GM18907 (cell line): ENCODE measurements at regions not wholly inside any gene's neighbourhood (a gene's known extent, or its start where the extent isn't known, plus 50 kb on each side); places are given as distances from the start of the nearest gene placed in this dataset.

Experiments
- ATAC-seq: cut with Tn5 transposase; IDR thresholded peaks from one replicate; pipeline ENCODE4 v1.9.1; 2021; ENCODE audit warnings: mild to moderate bottlenecking, moderate library complexity; ENCODE audit not compliant: unreplicated experiment

- peak; percentile 58 for ATAC-seq
Measured at GRCh38 chr3:5426094-5426883, 238.8 kb downstream of the EDEM1 start.

- no peak for ATAC-seq
Measured at GRCh38 chr3:5427021-5427420, 239.5 kb downstream of the EDEM1 start.

- no peak for ATAC-seq
Measured at GRCh38 chr3:5427938-5428337, 240.4 kb downstream of the EDEM1 start.

GRCh38 chr3:5428607-5429516 is 241.4 kb downstream of the EDEM1 start:
- peak; percentile 94 for ATAC-seq

GRCh38 chr3:5429517-5429890 is 242.0 kb downstream of the EDEM1 start:
- ATAC-seq, result peak; percentile 2

- no peak for ATAC-seq
Measured at GRCh38 chr3:5430701-5431100, 243.2 kb downstream of the EDEM1 start.

GRCh38 chr3:5431146-5431545 is 243.6 kb downstream of the EDEM1 start:
- no peak for ATAC-seq

GRCh38 chr3:5431811-5432378 is 244.4 kb downstream of the EDEM1 start:
- ATAC-seq, result no peak

DNA sequence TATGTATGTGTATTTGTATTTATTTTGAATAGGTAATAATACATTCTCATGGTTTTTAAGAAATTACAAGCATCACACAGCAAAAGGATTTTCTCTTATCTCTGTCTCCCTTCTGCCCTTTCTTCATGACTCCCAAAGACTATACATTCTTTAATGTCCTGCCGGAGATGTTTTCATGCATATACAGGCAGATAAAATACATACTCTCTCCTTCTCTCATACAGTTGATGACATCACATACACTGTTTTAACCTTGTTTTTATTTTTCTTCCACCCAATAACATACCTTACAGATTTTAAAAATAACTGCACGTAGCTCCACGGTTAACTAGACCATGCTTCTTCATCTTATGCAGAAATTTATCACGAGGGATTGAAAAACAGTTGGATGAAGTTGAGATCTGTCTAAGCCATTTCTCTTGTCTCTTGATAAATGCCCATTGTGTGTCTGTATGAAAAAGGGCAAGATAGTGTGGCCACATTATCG is 249.8 kb downstream of the EDEM1 start:
- ATAC-seq, result no peak

- no peak for ATAC-seq
Measured at GRCh38 chr3:5437783-5438323, 250.3 kb downstream of the EDEM1 start.

GRCh38 chr3:5441401-5441800 is 253.9 kb downstream of the EDEM1 start:
- ATAC-seq, result no peak

- no peak for ATAC-seq
Measured at GRCh38 chr3:5442106-5442785, 254.7 kb downstream of the EDEM1 start.

DNA sequence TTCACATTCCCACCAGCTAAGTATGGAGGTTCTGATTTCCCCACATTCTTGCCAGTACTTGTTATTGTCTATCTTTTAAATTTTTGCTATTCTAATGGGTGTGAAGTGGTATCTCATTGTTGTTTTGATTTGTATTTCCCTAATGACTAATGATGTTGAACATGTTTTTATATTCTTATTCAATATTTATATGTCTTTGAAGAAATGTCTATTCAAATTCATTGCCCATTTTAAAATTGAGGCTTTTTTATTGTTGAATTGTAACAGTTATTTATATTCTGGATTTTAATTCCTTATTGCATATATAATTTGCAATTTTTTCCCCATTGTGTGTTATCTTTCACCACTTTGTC is 255.3 kb downstream of the EDEM1 start:
- no peak for ATAC-seq

GRCh38 chr3:5444253-5444652 is 256.7 kb downstream of the EDEM1 start:
- ATAC-seq, result no peak

DNA sequence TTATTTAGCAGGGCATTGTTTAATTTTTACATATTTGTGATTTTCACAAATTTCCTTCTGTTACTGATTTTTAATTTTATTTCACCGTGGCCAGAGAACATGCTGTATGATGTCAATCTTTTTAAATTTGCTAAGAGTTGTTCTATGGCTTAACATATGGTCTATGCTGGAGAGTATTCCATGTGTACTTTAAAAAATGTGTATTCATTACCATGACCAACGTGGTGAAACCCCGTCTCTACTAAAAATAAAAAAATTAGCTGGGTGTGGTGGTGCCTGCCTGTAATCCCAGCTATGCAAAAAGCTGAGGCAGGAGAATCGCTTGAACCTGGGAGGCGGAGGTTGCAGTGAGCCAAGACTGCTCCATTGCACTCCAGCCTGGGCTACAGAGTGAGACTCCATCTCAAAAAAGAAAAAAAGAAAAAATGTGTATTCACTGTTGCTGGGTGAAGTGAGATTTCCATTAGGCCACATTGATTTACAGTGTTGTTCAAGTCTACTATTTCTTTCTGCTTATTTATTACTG is 258.2 kb downstream of the EDEM1 start:
- ATAC-seq, result no peak

GRCh38 chr3:5448246-5448645 is 260.7 kb downstream of the EDEM1 start:
- no peak for ATAC-seq

DNA sequence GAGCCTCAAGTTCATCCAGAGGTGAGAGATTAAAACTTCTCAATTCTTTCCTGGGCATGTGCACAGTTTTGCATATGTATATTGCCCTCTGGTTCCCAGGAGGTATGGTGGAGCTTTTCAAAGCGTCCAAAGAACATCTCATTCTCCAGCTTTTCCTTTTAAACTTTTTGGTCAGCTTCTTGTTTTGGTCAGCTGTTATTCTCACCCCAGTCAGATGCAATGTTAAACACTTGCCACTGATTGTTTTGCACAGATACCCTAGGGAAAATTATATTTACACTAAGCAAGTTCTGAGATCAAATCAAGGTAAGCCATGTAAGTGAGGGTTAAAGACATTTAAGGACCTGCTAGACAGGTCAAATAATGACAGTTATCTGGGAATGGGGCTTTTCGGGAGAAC is 261.3 kb downstream of the EDEM1 start:
- no peak for ATAC-seq

GRCh38 chr3:5456199-5456598 is 268.7 kb downstream of the EDEM1 start:
- peak; percentile 81 for ATAC-seq

GRCh38 chr3:5458526-5458925 is 271.0 kb downstream of the EDEM1 start:
- ATAC-seq, result no peak

DNA sequence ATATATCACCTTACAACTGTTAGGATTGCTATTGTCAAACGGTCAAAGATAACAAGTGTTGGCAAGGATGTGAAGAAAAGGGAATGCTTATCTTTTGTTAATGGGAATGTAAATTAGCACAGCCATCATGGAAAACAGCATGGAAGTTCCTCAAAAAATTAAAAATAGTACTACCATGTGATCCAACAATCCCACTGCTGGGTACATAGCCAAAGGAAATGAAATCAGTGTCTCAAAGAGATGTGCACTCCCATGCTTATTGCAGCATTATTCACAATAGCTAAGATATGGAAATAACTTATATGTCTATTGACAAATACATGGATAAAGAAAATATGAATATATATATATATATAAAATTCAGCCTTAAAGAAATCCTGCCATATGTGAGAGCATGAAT is 274.6 kb downstream of the EDEM1 start:
- ATAC-seq, result no peak

GRCh38 chr3:5463991-5464390 is 276.5 kb downstream of the EDEM1 start:
- ATAC-seq, result no peak
